T-cell (primary cell): ENCODE measurements at regions not wholly inside any gene's neighbourhood (a gene's known extent, or its start where the extent isn't known, plus 50 kb on each side); places are given as distances from the start of the nearest gene placed in this dataset.

Source experiments
- ATAC-seq, 4 experiments: fragments of 200-7000 bp in 3 of 4; fragments of 150-1000 bp in 1 of 4; cut with Tn5 transposase; replicated peaks in 1 of 4; 1 replicate in 3 of 4; 2 replicates in 1 of 4; pipeline ENCODE4 v1.10.0; 2021; ENCODE audit warnings: moderate library complexity in 3 of 4, mild to moderate bottlenecking in 2 of 4, moderate number of reproducible peaks in 1 of 4
- CTCF ChIA-PET, 2 donors: fragments of 300-600 bp; sonication (Branson Sonifier 250); formaldehyde crosslinking; loops; one replicate each; lab custom pipeline; 2022; ENCODE audit warnings: antibody characterized with exemption in 2 of 2; lab: Charles Lee
- POLR2A ChIA-PET, 2 donors: fragments of 300-600 bp; sonication (Branson Sonifier 250); formaldehyde crosslinking; loops; one replicate each; lab custom pipeline; 2022; ENCODE audit warnings: antibody characterized with exemption in 2 of 2; lab: Charles Lee
- DNase-seq, 35 experiments: peaks; one replicate each; pipeline versions ENCODE4 v3.0.0 to v3.0.0-alpha.2; 2013 to 2023
- H3K27ac ChIP-seq: one replicate; pipeline ENCODE4 v1.5.1; 2013; ENCODE audit warnings: low read length
- H3K27me3 ChIP-seq, 2 experiments: replicated peaks in 1 of 2; 1 replicate in 1 of 2; 2 replicates in 1 of 2; pipeline versions ENCODE4 v1.6.1 to v1.7.0; 2013; ENCODE audit warnings: low read length in 1 of 2, mixed read lengths in 1 of 2; ENCODE audit not compliant: control insufficient read depth in 2 of 2, insufficient read depth in 2 of 2; ENCODE audit errors: extremely low read depth in 1 of 2
- H3K36me3 ChIP-seq, 2 donors: 1 replicate in 1 of 2; 2 replicates in 1 of 2; pipeline versions ENCODE4 v1.6.1 to v1.7.0; 2013; ENCODE audit warnings: low read length in 1 of 2; ENCODE audit not compliant: control insufficient read depth in 2 of 2, insufficient read depth in 1 of 2; ENCODE audit errors: extremely low read depth in 1 of 2
- H3K4me1 ChIP-seq, 2 experiments: 1 replicate in 1 of 2; 2 replicates in 1 of 2; pipeline versions ENCODE4 v1.6.1 to v1.7.0; 2013; ENCODE audit warnings: low read length in 2 of 2, mixed read lengths in 1 of 2; ENCODE audit not compliant: insufficient read depth in 2 of 2, control insufficient read depth in 1 of 2; ENCODE audit errors: extremely low read depth in 1 of 2
- H3K4me3 ChIP-seq, 2 donors: 1 replicate in 1 of 2; 2 replicates in 1 of 2; pipeline versions ENCODE4 v1.5.1 to v1.7.0; 2013; ENCODE audit warnings: mild to moderate bottlenecking in 2 of 2, low read length in 1 of 2, moderate library complexity in 1 of 2; ENCODE audit not compliant: control insufficient read depth in 1 of 2; ENCODE audit errors: extremely low read depth in 1 of 2
- H3K9me3 ChIP-seq: 2 replicates; pipeline ENCODE4 v1.7.0; 2013
- H3K27ac Mint-ChIP-seq, 2 donors: one replicate each; pipeline ENCODE4 v1.8.0; 2020 to 2021; ENCODE audit warnings: mild to moderate bottlenecking in 2 of 2, mixed read lengths in 2 of 2
- H3K27me3 Mint-ChIP-seq, 2 donors: one replicate each; pipeline ENCODE4 v1.8.0; 2021 to 2022; ENCODE audit warnings: mixed read lengths in 2 of 2
- H3K36me3 Mint-ChIP-seq: one replicate; pipeline ENCODE4 v1.8.0; 2021; ENCODE audit warnings: mixed read lengths
- H3K4me1 Mint-ChIP-seq, 3 donors: one replicate each; pipeline ENCODE4 v1.8.0; 2020 to 2022; ENCODE audit warnings: mixed read lengths in 3 of 3, mild to moderate bottlenecking in 1 of 3
- H3K4me3 Mint-ChIP-seq, 3 donors: one replicate each; pipeline ENCODE4 v1.8.0; 2020 to 2022; ENCODE audit warnings: mild to moderate bottlenecking in 3 of 3, mixed read lengths in 3 of 3, moderate library complexity in 3 of 3
- H3K9me3 Mint-ChIP-seq, 3 donors: one replicate each; pipeline ENCODE4 v1.8.0; 2020 to 2022; ENCODE audit warnings: mixed read lengths in 3 of 3
- WGBS: methylation state at CpG from one replicate; pipeline ENCODE4 v1.1.5; 2013; ENCODE audit warnings: missing lambda C conversion rate; ENCODE audit not compliant: insufficient coverage; 5-methylcytosine and 5-hydroxymethylcytosine counted together

GRCh38 chr13:100944791-100945345 is 270.3 kb upstream of the TMTC4 start:
- H3K4me3 ChIP-seq: no peak overlapping the region
- Mint-ChIP-seq H3K9me3 (no peaks in the 10 kb centered on the region), H3K36me3 (no peaks in the 10 kb centered on the region), H3K4me3 (no peak overlapping the region), H3K27ac (no peak overlapping the region), H3K27me3 (peaks cover 7 to 19% of the 10 kb centered on the region in 2 donors), H3K4me1 (no peaks in the 10 kb centered on the region)
- no peak for ATAC-seq
- H3K9me3 ChIP-seq: no peaks in the 10 kb centered on the region
- WGBS: 71% methylated on average over 4 of the region's 5 CpGs
- H3K36me3 ChIP-seq: no peaks in the 10 kb centered on the region
- ChIA-PET POLR2A (no interaction called here), CTCF (no interaction called here)
- peaks cover 0 to 2% of the 10 kb centered on the region in 2 experiments for H3K27me3 ChIP-seq
- H3K4me1 ChIP-seq: no peaks in the 10 kb centered on the region
- no peak for DNase-seq
- no peak overlapping the region for H3K27ac ChIP-seq

DNA sequence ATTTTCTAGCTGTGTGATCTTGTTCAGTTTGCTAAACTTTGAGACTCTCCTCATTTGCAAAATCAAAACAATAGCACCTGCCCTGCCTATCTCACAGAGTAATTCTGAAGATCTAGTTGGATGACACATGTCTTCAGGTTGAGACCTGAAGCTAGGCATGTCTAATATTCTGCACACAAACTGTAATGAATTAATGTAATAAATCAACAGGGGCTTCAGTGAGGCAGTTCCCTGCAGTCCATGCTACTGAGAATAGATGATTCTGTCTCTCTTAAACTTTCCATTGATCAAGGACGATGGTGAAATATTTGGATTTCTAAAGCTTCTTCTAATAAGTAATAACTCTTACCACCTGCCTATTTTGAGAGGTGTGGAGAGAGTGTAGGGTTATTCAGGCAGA is 268.1 kb upstream of the TMTC4 start:
- Mint-ChIP-seq H3K27ac (no peak overlapping the region), H3K27me3 (peaks cover 13 to 23% of the 10 kb centered on the region in 2 donors), H3K9me3 (no peaks in the 10 kb centered on the region), H3K36me3 (no peaks in the 10 kb centered on the region), H3K4me3 (no peak overlapping the region), H3K4me1 (no peaks in the 10 kb centered on the region)
- ChIA-PET CTCF (no interaction called here), POLR2A (no interaction called here)
- no peak for ATAC-seq
- no peak overlapping the region for H3K27ac ChIP-seq
- DNase-seq: no peak
- WGBS: no CpG with 5 or more reads among the region's 1 CpG
- no peak overlapping the region for H3K4me3 ChIP-seq
- H3K9me3 ChIP-seq: no peaks in the 10 kb centered on the region
- H3K36me3 ChIP-seq: no peaks in the 10 kb centered on the region
- no peaks in the 10 kb centered on the region for H3K4me1 ChIP-seq
- H3K27me3 ChIP-seq: peaks cover 0 to 2% of the 10 kb centered on the region in 2 experiments

GRCh38 chr13:100941377-100942368 is 267.1 kb upstream of the TMTC4 start:
- no peaks in the 10 kb centered on the region for H3K4me1 ChIP-seq
- H3K36me3 ChIP-seq: no peaks in the 10 kb centered on the region
- no peak overlapping the region for H3K4me3 ChIP-seq
- CTCF ChIA-PET: interaction anchor here in 1 of 2 donors (0.7 kb wide), 1 partner anchor 186 kb away, joined by 3 read pairs; no protein-coding TSS in a partner anchor
- 48% methylated on average over 6 of the region's 10 CpGs for WGBS
- POLR2A ChIA-PET: no interaction called here
- peaks cover 0 to 2% (median 0%) of the 10 kb centered on the region in 3 donors for H3K9me3 Mint-ChIP-seq
- H3K9me3 ChIP-seq: no peaks in the 10 kb centered on the region
- no peak overlapping the region for H3K27ac Mint-ChIP-seq
- peaks cover 13 to 26% of the 10 kb centered on the region in 2 donors for H3K27me3 Mint-ChIP-seq
- DNase-seq: no peak
- H3K27ac ChIP-seq: no peak overlapping the region
- no peak overlapping the region for H3K4me3 Mint-ChIP-seq
- H3K36me3 Mint-ChIP-seq: no peaks in the 10 kb centered on the region
- ATAC-seq: no peak
- H3K27me3 ChIP-seq: peaks cover 0 to 2% of the 10 kb centered on the region in 2 experiments
- H3K4me1 Mint-ChIP-seq: no peaks in the 10 kb centered on the region

DNA sequence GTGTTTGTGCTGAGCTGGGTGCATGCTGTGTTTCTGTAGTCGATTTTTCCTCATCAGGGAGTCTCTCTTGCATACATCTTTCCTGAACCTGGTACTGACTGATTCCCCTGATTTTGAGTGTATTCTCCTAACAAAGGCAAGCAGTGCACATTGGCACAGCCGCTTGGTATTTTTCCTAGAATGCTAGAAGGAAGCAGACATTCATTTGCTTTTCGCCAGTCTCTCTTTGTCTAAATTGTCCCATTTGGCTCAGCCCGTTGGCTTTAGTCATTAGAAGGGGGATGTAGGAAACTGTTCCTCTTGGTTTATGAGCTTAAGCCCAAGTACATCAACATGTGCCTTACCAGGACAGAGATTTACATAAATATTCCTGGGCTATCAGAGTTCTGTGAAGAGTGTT is 266.1 kb upstream of the TMTC4 start:
- H3K27me3 Mint-ChIP-seq: peaks cover 14 to 19% of the 10 kb centered on the region in 2 donors
- ATAC-seq: no peak
- H3K4me1 ChIP-seq: no peaks in the 10 kb centered on the region
- H3K27me3 ChIP-seq: peaks cover 0 to 2% of the 10 kb centered on the region in 2 experiments
- H3K9me3 Mint-ChIP-seq: peaks cover 0 to 2% (median 0%) of the 10 kb centered on the region in 3 donors
- no peaks in the 10 kb centered on the region for H3K9me3 ChIP-seq
- ChIA-PET CTCF (no interaction called here), POLR2A (no interaction called here)
- H3K36me3 ChIP-seq: no peaks in the 10 kb centered on the region
- H3K27ac ChIP-seq: no peak overlapping the region
- no peak overlapping the region for H3K4me3 Mint-ChIP-seq
- no peaks in the 10 kb centered on the region for H3K36me3 Mint-ChIP-seq
- no peak overlapping the region for H3K4me3 ChIP-seq
- no peaks in the 10 kb centered on the region for H3K4me1 Mint-ChIP-seq
- 90% methylated on average over 3 of the region's 4 CpGs for WGBS
- no peak for DNase-seq
- H3K27ac Mint-ChIP-seq: no peak overlapping the region

- H3K4me3 Mint-ChIP-seq: no peak overlapping the region
- CTCF ChIA-PET: no interaction called here
- H3K4me1 ChIP-seq: no peaks in the 10 kb centered on the region
- no peak overlapping the region for H3K27ac Mint-ChIP-seq
- DNase-seq (no peak), ATAC-seq (no peak)
- H3K27me3 Mint-ChIP-seq: peaks cover 18% of the 10 kb centered on the region in 2 donors
- POLR2A ChIA-PET: no interaction called here
- peaks cover 0 to 3% of the 10 kb centered on the region in 2 experiments for H3K27me3 ChIP-seq
- no peak overlapping the region for H3K27ac ChIP-seq
- H3K4me3 ChIP-seq: no peak overlapping the region
- no CpG with 5 or more reads among the region's 1 CpG for WGBS
- no peaks in the 10 kb centered on the region for H3K36me3 Mint-ChIP-seq
- no peaks in the 10 kb centered on the region for H3K9me3 ChIP-seq
- H3K36me3 ChIP-seq: no peaks in the 10 kb centered on the region
- no peaks in the 10 kb centered on the region for H3K4me1 Mint-ChIP-seq
- H3K9me3 Mint-ChIP-seq: peaks cover 0 to 2% (median 0%) of the 10 kb centered on the region in 3 donors
These were observed 259.2 kb upstream of the TMTC4 start for GRCh38 chr13:100933841-100934240.

DNA sequence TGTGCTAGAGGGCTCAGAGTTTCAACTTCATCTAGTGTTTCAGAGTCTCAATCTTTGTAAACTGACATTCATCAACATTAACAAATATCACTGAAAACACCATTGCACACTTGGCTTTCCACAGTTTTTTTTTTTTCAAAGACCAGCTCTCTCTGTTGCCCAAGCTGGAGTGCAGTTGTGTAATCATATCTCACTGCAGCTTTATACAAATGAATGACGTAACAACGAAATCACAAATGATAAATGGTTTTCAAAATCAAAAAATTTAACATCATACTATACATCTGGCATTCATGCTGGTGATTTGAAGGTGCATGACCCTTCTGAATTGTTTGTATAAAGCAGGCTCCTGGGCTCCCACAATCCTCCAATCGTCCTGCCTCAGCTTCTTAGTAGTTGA is 248.0 kb upstream of the TMTC4 start:
- ATAC-seq: no peak
- Mint-ChIP-seq H3K36me3 (no peaks in the 10 kb centered on the region), H3K4me3 (no peak overlapping the region), H3K9me3 (no peaks in the 10 kb centered on the region), H3K4me1 (no peaks in the 10 kb centered on the region), H3K27me3 (peaks cover 0 to 10% of the 10 kb centered on the region in 2 donors), H3K27ac (no peak overlapping the region)
- H3K27ac ChIP-seq: no peak overlapping the region
- no CpG with 5 or more reads among the region's 3 CpGs for WGBS
- POLR2A ChIA-PET: no interaction called here
- no peaks in the 10 kb centered on the region for H3K9me3 ChIP-seq
- CTCF ChIA-PET: no interaction called here
- no peaks in the 10 kb centered on the region for H3K36me3 ChIP-seq
- no peak overlapping the region for H3K4me3 ChIP-seq
- no peak for DNase-seq
- H3K27me3 ChIP-seq: no peaks in the 10 kb centered on the region
- H3K4me1 ChIP-seq: no peaks in the 10 kb centered on the region
